HG02970 (cell line): ENCODE measurements at regions not wholly inside any gene's neighbourhood (a gene's known extent, or its start where the extent isn't known, plus 50 kb on each side); places are given as distances from the start of the nearest gene placed in this dataset.

ENCODE experiments used
- ATAC-seq: cut with Tn5 transposase; IDR thresholded peaks from one replicate; pipeline ENCODE4 v1.9.1; 2021; ENCODE audit warnings: mild to moderate bottlenecking, moderate library complexity, moderate number of reproducible peaks; ENCODE audit not compliant: unreplicated experiment, low FRiP score

DNA sequence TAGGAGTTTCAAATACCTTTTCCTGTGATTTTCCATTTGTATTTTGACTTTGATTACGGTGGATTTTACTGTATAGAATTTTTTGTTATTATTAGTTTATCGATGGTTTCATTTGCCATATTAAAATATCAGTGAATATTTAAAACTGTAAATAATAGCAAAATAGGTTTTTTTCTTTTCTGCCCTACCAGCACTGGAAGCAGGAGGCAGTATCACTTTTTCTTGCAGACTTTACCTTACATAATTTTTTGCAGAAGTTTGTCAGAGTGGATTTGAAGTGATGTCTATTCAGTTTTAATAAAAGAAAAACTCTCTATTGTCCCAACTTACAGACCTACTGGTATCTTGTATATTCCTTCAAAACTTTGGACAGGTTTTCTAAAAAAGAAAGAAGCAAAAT lies 213.6 kb downstream of the CENPF start:
- ATAC-seq: no peak

DNA sequence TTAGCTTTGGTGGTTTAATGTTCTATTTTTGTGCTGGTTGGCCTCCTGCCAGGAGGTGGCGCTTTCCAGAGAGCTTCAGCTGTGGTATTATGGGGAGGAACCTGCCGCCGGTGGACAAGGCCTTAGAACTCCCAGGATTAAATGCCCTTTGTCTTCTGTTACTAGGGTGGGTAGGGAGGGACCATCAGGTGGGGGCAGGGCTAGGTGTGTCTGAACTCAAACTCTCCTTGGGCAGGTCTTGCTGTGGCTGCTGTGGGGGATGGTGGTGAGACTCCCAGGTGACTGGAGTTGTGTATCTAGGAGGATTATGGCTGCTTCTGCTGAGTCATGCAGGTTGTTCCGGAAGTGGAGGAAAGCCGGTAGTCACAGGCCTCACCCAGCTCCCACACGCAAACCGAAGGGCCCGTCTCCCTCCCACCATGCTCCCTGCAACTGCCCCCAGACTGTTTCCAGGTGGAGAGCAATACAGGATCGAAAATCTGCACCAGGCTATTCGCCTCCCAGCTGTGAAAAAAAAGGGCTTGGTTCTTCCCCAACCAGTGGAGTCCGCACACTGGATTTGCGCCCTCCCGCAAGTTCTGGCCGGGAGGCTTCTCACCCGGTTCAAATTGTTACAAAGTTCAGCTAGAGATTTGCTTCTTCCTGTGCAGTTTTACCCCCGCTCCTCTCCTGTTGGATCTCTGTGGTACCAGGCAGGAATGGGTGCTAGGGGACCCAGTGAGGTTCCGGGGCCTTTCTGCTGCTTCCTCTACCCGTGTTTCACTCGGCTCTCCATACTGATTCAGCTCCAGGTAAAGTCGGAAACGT lies 220.5 kb downstream of the CENPF start:
- no peak for ATAC-seq

DNA sequence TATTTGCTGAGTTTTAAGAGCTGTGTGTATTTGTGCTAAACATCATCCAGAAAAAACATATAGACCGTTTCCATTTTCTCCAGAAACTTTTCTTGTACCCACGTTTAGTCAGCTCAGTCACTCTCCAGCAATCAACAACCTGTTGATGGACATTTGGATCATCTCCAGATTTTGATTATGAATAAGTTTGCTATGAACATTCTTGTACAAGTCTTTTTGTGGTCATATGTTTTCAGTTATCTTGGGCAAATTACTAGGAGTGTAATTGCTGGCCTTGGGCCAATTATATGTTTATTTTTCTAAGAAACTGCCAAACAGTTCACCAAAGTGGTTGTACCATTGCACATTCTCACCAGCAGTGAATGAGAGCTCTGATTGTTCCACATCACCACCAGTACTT lies 221.8 kb downstream of the CENPF start:
- ATAC-seq: no peak

DNA sequence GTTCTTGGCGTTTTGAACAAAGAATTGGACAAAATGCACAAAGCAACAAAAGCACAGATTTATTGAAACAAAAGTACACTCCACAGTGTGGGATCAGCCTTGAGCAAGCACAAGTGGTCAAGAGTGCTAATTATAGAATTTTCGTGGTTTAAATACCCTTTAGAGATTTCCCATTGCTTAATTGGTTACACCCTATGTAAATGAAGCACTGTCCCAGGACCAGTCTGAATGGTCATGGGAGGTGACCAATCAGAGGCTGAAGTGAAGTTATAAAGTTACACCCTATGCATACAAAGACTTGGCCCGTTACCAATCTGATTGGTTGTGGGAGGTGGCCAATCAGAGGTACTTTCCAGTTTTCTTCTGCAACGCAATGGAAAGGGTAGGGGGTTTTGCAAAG lies 223.6 kb downstream of the CENPF start:
- ATAC-seq: no peak

DNA sequence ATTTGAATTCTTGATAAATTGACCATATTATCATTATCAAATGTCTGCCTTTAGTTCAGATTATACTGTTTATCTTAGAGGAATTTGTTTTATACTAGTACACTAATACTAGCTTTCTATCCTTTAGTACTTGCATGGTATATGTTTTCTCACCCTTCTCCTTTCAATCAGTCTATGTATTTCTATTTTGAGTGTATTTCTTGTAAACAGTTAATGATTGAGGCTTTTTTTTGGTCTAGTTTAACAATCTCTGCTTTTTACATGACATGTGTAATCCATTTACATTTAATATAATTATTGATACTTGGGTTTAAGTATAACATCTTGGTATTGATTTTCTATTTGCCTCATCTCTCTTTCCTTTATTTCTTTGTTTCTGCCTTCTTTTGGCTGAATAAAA lies 224.9 kb downstream of the CENPF start:
- ATAC-seq: no peak

DNA sequence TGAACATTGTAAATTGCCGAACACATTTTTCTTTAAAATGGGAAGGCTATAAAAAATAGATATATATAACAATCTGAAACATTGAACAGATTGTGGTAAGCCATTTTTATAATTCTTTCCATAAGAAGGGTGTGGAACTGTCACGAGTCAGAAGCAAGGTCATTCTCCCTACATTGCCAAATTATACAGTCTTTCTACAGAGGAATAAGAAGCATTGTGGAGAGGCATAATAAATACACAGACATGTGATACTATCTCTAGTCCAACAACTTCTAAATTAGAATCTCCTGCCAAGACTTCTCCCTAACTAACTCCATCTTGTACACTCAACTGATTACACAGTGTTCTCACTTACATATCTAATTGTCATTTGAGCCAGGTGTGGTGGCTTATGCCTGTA lies 227.9 kb downstream of the CENPF start:
- no peak for ATAC-seq

DNA sequence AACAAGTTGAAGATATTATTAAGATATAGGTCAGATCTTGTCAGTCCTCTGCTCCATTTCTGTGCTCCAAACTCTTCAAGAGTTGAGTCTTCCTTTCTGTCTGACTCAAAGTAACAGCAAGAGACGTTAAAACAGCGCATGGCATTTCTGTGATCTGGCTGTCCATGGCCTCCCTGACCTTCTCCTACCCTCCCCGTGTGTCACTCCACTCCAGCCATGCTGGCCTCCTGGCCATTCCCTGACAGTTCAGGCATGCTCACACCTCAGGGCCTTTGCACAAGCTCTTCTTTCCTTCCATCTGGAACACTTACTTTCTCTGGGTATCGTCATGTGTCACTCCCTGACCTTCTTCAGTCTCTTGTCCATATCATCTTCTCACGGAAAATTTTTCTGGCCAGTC lies 229.0 kb downstream of the CENPF start:
- ATAC-seq: no peak

DNA sequence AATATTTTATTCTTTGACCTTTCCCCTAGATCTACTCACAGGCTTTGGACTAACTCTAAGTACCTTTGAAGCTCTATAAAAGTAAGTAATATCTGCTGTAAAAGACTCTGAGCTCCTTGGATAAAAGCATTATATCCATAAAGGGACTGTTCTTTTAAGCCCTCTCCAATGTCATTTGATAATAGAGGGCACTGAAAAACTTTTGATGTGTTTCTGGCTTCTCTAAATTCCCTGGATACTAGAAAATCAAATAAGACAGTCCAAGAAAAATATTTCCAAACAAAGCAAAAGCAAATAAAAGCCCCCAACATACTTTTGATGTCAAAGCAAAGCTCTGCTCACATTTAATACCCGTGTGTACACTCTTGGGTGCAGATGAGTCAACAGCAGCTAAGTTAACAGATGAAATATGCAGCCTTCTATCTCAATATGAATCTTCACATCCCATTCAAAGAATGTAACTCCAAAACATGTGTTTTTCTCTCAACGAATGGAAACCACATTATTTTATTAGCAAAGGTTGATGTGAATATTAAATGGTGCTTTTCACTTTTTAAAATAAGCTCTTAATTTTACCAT lies 230.3 kb downstream of the CENPF start:
- no peak for ATAC-seq

DNA sequence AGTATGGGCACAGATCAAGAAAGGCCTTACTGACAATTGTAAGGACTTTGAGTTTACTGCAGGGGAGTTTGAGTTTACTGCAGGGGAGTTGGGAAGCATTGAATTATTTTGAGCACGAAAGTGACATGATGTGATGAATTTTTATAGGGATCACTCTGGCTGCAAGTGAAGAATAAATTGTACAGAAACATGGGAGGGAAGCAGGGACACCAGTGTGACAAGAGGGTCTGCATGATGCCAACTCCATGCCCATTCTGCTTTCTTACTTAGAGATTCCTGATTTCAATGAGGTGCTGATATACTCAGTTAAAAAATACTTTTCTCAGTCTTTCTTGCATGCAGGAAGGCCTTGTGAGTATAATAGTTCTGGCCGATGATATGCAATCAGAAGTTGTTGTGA lies 234.4 kb downstream of the CENPF start:
- no peak for ATAC-seq

DNA sequence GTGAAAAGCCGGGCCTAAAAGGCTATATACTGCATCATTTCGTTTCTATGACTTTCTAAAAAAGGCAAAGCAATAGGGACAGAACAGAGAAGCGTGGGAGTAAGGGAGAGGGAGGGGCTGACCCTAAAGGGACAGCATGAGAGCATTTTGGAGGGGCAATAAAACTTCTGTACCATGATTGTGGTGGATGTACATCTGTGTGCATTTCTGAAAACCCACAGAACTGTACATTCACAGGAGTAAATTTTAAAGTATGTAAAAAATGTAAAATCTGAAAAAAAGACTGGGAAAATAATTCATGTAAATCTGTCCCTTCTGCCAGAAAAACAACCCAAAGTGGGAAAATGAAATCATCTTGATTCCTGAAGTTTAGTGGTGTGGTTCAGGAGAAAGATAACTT lies 235.4 kb downstream of the CENPF start:
- ATAC-seq: no peak

DNA sequence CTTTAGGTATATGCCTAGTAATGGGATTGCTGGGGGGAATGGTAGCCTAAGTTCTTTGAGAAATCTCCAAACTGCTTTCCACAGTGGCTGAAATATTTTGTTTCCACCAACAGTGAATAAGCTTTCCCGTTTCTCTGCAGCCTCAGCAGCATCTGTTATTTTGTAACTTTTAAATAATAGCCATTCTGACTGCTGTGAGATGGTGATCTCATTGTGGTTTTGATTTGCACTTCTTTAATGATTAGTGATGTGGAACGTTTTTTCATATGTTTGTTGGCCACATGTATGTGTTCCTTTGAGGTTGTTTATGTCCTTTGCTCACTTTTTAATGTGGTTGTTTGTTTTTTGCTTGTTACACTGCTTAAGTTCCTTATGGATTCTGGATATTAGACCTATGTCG lies 237.4 kb downstream of the CENPF start:
- ATAC-seq: no peak

DNA sequence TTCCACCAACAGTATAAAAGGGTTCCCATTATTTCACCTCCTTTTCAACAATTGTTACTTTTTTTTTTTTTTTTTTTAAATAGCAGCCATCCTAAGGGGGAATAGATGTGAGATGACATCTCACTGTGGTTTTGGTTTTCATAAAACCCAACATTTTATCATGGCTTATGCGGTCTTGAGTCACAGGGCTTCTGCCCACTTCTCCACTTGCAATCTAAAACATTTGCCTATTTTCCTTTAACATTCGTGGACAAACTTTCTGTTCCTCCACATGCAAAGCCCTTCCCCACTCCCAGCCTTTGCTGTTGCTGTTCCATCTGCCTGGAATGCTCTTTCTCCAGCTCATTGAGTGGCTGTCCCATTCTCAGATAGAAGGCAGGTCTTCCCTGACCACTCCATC lies 239.7 kb upstream of the KCNK2 start:
- no peak for ATAC-seq

DNA sequence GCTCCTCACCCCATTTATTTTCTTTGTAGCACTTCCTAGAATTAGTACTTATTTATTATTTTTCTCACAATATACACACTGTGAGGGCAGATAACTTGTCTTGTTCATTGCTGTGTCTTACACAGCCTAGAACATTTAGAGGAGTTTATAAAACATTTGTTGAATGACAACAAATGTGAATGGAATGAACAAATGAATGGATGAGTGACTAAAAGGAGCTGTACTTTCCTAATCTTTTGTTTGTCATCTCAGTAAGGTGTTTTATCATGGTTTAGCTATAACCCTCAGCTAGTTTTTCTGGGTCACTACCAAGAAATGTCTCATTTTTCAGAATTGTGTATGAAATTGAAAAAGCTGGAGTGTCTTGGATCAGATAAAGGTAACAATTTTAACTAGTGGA lies 239.3 kb upstream of the KCNK2 start:
- ATAC-seq: no peak

DNA sequence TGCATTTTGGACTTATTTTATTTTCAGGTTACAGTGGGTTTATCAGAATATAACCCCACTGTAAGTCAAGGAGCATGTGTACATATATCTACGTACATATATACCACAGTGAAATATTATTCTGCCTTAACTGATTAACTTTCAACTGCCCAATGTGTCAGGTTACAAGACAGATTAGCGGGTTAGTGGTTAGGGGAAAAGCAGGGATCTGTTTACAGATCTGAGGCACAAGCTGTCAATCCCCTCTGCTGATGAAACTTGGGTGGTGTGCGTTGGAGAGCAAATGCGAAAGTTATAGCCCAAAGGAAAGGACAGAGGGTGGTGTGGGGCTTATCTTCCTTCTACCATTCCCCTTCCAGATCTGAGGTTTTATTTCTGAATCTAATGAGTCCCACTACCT lies 238.2 kb upstream of the KCNK2 start:
- ATAC-seq: no peak

DNA sequence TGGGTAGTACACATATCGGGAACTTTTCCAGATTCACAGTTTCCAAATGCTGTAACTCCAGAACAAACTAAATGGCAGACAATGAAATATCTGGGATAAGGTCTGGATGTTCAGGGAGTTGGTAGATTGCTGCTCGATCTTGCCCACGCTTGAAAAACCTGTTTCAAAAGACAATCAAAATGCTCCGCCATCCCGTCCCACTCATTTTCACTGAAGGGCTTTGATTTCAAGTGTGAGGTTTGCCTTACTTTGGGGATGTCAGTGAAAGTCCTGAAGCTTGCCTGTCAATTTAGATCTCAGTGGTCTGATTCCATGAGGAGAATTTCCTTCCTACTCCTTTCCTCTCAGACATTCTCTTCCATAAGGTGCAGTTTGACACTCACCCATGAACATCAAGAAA lies 236.3 kb upstream of the KCNK2 start:
- no peak for ATAC-seq

DNA sequence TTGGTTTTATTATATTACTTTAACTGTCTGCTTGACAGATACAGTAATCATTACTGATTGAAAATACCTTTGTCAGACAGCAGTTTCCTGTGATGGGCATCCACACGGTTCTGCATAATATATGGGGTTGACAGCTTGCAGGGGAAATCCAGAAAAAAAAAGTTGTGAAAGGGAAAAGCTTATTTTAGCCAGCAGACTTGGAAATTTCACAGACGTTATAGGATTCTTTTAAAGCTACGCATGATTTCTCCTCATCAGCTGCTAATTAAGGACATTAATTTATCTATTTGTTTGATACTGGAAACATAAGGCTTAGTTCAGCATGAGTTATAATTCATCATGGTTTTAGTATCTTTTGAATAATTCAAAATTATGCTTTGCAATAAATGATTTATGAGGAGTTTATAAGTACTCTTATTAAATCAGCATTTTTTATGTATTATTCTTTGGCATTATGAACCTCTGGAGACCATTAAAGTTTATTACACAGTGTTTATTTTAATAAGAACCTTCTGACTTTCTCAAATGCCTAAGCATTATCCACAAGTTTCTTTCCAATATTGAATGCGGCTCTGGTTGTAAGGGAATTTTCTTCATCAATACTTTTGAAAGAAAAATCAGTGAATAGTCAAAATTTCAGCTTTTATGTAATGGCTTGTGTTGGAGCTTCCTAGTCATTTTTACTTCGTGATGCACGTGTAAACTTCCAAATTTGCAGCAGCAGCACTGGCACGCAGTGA lies 235.3 kb upstream of the KCNK2 start:
- no peak for ATAC-seq

DNA sequence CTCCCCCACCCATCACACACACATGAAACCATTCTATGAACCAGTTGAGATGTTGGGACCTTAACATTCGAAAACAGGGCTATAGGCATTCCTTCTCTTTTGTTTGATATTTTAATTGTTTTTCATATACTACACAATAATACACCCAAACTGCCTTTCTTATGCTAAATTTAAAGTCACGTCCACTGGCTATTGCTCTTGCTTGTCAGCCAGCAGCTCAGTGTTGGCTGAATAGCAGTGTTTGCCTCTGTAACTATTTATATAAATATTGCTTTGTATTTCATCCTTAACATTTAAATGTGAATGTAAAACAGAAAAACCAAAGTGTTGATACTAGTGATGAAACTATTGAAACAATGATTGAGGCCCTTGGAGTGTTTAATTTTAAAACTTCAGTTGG lies 234.4 kb upstream of the KCNK2 start:
- no peak for ATAC-seq

DNA sequence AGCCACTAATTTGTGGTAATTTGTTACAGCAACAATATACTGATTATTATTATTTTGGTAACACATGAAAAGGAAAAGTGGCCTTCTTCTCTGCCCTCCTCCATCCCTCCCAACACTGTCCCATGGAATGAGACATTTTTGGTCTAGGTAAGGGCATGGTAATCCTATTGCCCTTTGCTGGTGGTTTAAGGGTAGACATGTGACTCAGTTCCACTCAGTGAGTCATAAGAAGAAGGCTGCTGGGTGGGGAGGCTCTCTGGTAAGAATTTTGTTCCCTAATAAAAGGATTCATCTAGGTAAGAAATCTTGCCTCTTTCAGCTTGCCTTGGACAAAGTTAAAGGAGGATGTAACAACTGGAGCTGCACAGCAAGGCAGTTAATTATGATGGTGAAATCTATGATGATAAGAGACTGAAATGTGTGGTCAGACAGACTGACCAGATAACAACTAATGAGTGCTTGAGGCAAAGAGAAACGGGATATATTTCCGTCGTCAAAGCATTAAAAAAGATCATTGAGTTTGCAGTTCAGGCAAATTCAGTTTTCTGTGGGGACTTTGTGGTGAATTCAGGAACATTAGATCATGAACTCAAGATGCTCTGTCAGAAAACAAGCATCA lies 232.0 kb upstream of the KCNK2 start:
- ATAC-seq: no peak

DNA sequence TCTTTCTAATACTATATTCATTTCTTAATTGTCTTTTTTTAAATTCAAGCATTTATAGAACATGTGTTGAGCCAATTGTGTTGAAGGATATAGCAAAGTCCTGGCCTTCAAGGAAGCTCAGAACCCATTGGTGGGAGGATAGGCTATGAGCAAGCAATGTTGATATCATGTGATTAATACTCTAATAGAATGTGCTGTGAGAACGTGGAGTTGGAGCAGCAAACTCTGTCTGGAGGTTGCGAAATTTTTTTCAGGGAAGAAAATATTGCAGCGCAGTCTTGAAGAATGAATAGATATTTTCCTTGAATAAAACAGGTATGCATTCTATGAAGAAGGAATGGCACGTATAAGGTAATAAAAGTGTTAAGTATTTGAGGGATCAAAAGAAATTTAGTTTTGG lies 229.2 kb upstream of the KCNK2 start:
- no peak for ATAC-seq

DNA sequence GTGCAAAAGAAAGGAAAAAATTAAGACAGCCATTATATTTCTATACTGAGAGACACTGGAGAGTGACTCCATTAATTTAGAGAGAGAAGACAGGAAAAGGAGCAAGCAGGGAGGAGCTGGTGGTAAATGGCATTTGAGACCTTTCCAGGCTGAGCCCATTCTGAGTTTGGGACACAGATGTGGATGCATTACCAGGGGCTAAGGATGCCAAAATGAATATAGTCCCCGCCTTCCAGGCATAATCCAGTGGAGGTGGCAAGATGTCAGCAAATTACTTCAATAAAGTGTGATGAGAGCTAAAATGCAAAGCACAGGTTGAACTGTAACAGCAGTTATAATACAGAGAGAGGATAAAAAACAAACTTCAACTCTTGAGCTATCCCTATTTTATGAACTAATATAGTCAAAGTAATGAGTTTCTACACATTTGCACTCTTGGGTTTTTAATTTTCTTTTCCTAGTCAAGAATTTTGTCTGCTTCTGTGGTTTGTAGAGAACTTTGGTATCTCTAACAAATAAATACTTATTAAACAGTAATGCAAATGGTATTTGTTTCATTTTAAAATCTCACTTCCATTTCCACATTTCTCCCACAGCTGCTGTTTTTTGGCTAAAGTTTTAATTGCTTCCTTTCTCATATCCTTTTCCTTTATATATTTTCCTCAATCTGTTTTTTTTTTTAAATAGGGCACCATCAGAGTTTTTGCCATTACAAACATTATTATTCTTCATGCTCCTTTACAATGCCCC lies 228.2 kb upstream of the KCNK2 start:
- ATAC-seq: no peak

DNA sequence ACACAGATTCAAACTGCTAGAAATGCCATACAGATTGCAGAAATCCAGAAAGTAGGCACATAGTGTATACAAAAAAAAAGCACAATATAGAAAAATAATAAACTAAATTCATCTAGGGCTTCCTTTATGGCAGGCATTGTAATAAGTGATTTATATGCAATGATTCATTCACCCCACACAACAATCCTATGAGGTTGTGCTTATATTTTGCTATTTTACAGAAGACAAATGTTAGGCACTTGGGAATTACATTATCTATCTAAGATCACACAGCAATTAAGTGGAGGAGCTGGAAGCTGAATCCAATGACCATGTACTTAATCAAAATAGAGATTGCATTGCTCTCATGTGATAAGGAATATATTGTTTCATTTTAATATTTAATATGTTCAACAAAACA lies 225.7 kb upstream of the KCNK2 start:
- ATAC-seq: no peak
